ENCODE measurements at regions not wholly inside any gene's neighbourhood (a gene's known extent, or its start where the extent isn't known, plus 50 kb on each side); places are given as distances from the start of the nearest gene placed in this dataset.
A peak's percentile ranks its signal among the peaks of the same experiment; 100 is the strongest.

DNA sequence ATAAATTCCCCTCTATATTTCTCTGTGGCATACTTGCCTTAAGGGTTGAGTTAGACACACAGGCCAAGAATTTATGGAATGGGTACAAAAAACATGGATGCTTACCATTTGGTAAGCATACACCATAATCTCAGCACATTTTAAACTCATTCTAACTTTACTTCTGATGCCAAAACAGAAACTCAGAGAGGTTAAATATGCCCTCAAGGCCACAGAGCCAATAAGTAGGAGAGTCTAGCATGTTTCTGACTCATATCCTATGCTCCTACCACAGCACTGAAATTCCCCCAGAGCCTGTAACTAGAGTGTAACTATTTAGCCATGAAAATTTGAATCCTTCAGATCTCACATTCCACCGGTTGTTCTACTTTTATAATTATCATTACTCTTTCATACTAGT lies 559.7 kb downstream of the ACTL7B start:
- dilution Hi-C loops (cut with HindIII; ENCODE audit: low sequenced_read_pairs, unreplicated experiment) (no loop called here), intact Hi-C loops (cut with micrococcal nuclease) (no loop called here), in situ Hi-C loops (cut with MboI; ENCODE audit: low sequenced_read_pairs) (no loop called here)
- Histone ChIP-seq H3K79me1 (ENCODE audit: low read depth in 1 of 2, low read length in 2 of 2) (no peaks in the 10 kb centered on the region), H4K20me1 (ENCODE audit: insufficient read depth, low read length) (no peaks in the 10 kb centered on the region), H3K27me3 (ENCODE audit: control insufficient read depth, insufficient read depth, low read length) (no peaks in the 10 kb centered on the region; the same call in 1 of the 2 replicates), H3K23ac (ENCODE audit: low read depth, low read length) (no peak overlapping the region), H3K4me1 (ENCODE audit: control insufficient read depth, insufficient read depth, low read length) (peaks cover 5% of the 10 kb centered on the region; the same call in 1 of the 2 replicates), H3K9me1 (ENCODE audit: insufficient read depth, low read length) (no peaks in the 10 kb centered on the region), H3K14ac (replicated peaks; ENCODE audit: low read depth, low read length) (no peak overlapping the region), H2BK5ac (ENCODE audit: low read depth, low read length, poor library complexity, severe bottlenecking) (no peak overlapping the region), H3K36me3 (ENCODE audit: control insufficient read depth, insufficient read depth, low read length) (no peaks in the 10 kb centered on the region), H2AK5ac (ENCODE audit: low read depth, low read length) (no peak overlapping the region), H2BK15ac (ENCODE audit: low read depth, low read length) (no peak overlapping the region), H3K27ac (ENCODE audit: insufficient read depth, low read length) (no peak overlapping the region), H3K4ac (ENCODE audit: low read depth, low read length) (no peak overlapping the region), H3K18ac (ENCODE audit: low read depth, low read length) (no peak overlapping the region), H4K91ac (ENCODE audit: insufficient read depth, low read depth, low read length) (no peak overlapping the region), H3K9me3 (ENCODE audit: control insufficient read depth, insufficient read depth, low read length) (no peaks in the 10 kb centered on the region), H2BK20ac (ENCODE audit: low read depth, low read length) (no peak overlapping the region; the same call in 1 of the 2 replicates), H2BK120ac (ENCODE audit: low read depth, low read length) (no peak overlapping the region), H2AFZ (replicated peaks; ENCODE audit: low read length, poor library complexity) (no peak overlapping the region), H4K5ac (ENCODE audit: low read depth, low read length) (no peak overlapping the region), H4K8ac (ENCODE audit: low read depth in 2 of 2, low read length in 2 of 2) (no peak overlapping the region), H3K9ac (ENCODE audit: low read depth, low read length) (no peak overlapping the region), H3K4me2 (ENCODE audit: low read depth, low read length) (no peak overlapping the region), H3K56ac (ENCODE audit: extremely low read depth, insufficient read depth, low read length) (no peak overlapping the region), H2AK9ac (replicated peaks; ENCODE audit: low read depth, low read length, poor library complexity) (no peak overlapping the region), H3K4me3 (ENCODE audit: insufficient read depth, low read depth, low read length) (no peak overlapping the region)
- DNase-seq (peak; percentile 71), ATAC-seq (ENCODE audit: low read depth) (peak; percentile 94)
- POLR2A ChIA-PET (ENCODE audit: unreplicated experiment), result interaction anchor here (0.5 kb wide), 1 partner anchor 1274 kb away, joined by 3 read pairs; no protein-coding TSS in a partner anchor
- CTCF ChIA-PET, result interaction anchor here (1.2 kb wide), 1 partner anchor 17 kb away, joined by 6 read pairs; no protein-coding TSS in a partner anchor
- no peak for TF ChIP-seq RFX5 (IDR thresholded peaks at IDR 0.05; ENCODE audit: low read depth, low read length)
- no peak; the same call in 1 of the 2 replicates for TF ChIP-seq FOS (IDR thresholded peaks at IDR 0.05; ENCODE audit: low read depth, low read length)
- WGBS, 2 experiments (ENCODE audit: extremely low coverage in 2 of 2, insufficient read length in 1 of 2), result no CpG with 5 or more reads among the region's 1 CpG
- no TSS peak for BruUV-seq (replicated peaks)
